Activated naive CD8-positive, alpha-beta T cell treated with anti-CD3 and anti-CD28 coated beads for 36 hours (primary cell): ENCODE measurements at regions not wholly inside any gene's neighbourhood (a gene's known extent, or its start where the extent isn't known, plus 50 kb on each side); places are given as distances from the start of the nearest gene placed in this dataset.
A peak's percentile ranks its signal among the peaks of the same experiment; 100 is the strongest.

Experiments used
- DNase-seq: peaks from one replicate; pipeline ENCODE4 v3.0.0; 2021
- H3K27ac Mint-ChIP-seq: one replicate; pipeline ENCODE4 v1.8.0; 2022; ENCODE audit warnings: mild to moderate bottlenecking, moderate library complexity, mixed read lengths
- H3K27me3 Mint-ChIP-seq: one replicate; pipeline ENCODE4 v1.8.0; 2022; ENCODE audit warnings: mild to moderate bottlenecking, mixed read lengths
- H3K36me3 Mint-ChIP-seq: one replicate; pipeline ENCODE4 v1.8.0; 2021; ENCODE audit warnings: mild to moderate bottlenecking, mixed read lengths
- H3K4me1 Mint-ChIP-seq: one replicate; pipeline ENCODE4 v1.8.0; 2021; ENCODE audit warnings: mixed read lengths
- H3K4me3 Mint-ChIP-seq: one replicate; pipeline ENCODE4 v1.8.0; 2022; ENCODE audit warnings: mild to moderate bottlenecking, moderate library complexity, mixed read lengths
- H3K9me3 Mint-ChIP-seq: one replicate; pipeline ENCODE4 v1.8.0; 2022; ENCODE audit warnings: mixed read lengths

- H3K4me3 Mint-ChIP-seq, result no peak overlapping the region
- H3K27me3 Mint-ChIP-seq, result peaks cover 40% of the 10 kb centered on the region
- DNase-seq, result peak; percentile 61
- no peak overlapping the region for H3K27ac Mint-ChIP-seq
- H3K9me3 Mint-ChIP-seq, result peaks cover 1% of the 10 kb centered on the region
- H3K36me3 Mint-ChIP-seq, result no peaks in the 10 kb centered on the region
- peaks cover 6% of the 10 kb centered on the region for H3K4me1 Mint-ChIP-seq
Observed at GRCh38 chr9:93827545-93828330, 127.4 kb downstream of the BARX1 start.

- Mint-ChIP-seq H3K4me1 (peaks cover 6% of the 10 kb centered on the region), H3K36me3 (no peaks in the 10 kb centered on the region), H3K27me3 (peaks cover 35% of the 10 kb centered on the region), H3K4me3 (no peak overlapping the region), H3K9me3 (no peaks in the 10 kb centered on the region), H3K27ac (no peak overlapping the region)
- DNase-seq, result no peak
Observed at GRCh38 chr9:93826905-93827544, 128.1 kb downstream of the BARX1 start.

- H3K4me3 Mint-ChIP-seq, result no peak overlapping the region
- no peaks in the 10 kb centered on the region for H3K9me3 Mint-ChIP-seq
- DNase-seq, result peak; percentile 55
Observed at GRCh38 chr9:93826209-93826608, 128.9 kb downstream of the BARX1 start.

GRCh38 chr9:93825348-93826115, 129.6 kb downstream of the BARX1 start:
- Mint-ChIP-seq H3K36me3 (no peaks in the 10 kb centered on the region), H3K4me1 (peaks cover 6% of the 10 kb centered on the region), H3K4me3 (no peak overlapping the region), H3K27me3 (peaks cover 35% of the 10 kb centered on the region), H3K9me3 (no peaks in the 10 kb centered on the region), H3K27ac (no peak overlapping the region)
- no peak for DNase-seq

More at GRCh38 chr9:93826209-93826608, 128.9 kb downstream of the BARX1 start:
- Mint-ChIP-seq H3K27me3 (peaks cover 35% of the 10 kb centered on the region), H3K4me1 (peaks cover 6% of the 10 kb centered on the region), H3K27ac (no peak overlapping the region), H3K36me3 (no peaks in the 10 kb centered on the region)

GRCh38 chr9:93824386-93825294, 130.5 kb downstream of the BARX1 start:
- Mint-ChIP-seq H3K9me3 (no peaks in the 10 kb centered on the region), H3K4me3 (no peak overlapping the region), H3K27ac (no peak overlapping the region), H3K36me3 (no peaks in the 10 kb centered on the region), H3K27me3 (peaks cover 42% of the 10 kb centered on the region), H3K4me1 (peaks cover 6% of the 10 kb centered on the region)
- no peak for DNase-seq

- peaks cover 6% of the 10 kb centered on the region for H3K4me1 Mint-ChIP-seq
- no peak overlapping the region for H3K27ac Mint-ChIP-seq
- H3K4me3 Mint-ChIP-seq, result no peak overlapping the region
- no peaks in the 10 kb centered on the region for H3K9me3 Mint-ChIP-seq
- no peaks in the 10 kb centered on the region for H3K36me3 Mint-ChIP-seq
- no peak for DNase-seq
- H3K27me3 Mint-ChIP-seq, result peaks cover 33% of the 10 kb centered on the region
Observed at GRCh38 chr9:93823245-93824072, 131.7 kb downstream of the BARX1 start.

- Mint-ChIP-seq H3K27ac (no peak overlapping the region), H3K9me3 (no peaks in the 10 kb centered on the region), H3K4me1 (peaks cover 6% of the 10 kb centered on the region), H3K4me3 (no peak overlapping the region), H3K27me3 (peaks cover 39% of the 10 kb centered on the region), H3K36me3 (no peaks in the 10 kb centered on the region)
- DNase-seq, result no peak
Observed at GRCh38 chr9:93822229-93822628, 132.9 kb downstream of the BARX1 start.

GRCh38 chr9:93821307-93821703, 133.8 kb downstream of the BARX1 start:
- no peak for DNase-seq
- Mint-ChIP-seq H3K4me1 (peaks cover 1% of the 10 kb centered on the region), H3K4me3 (no peak overlapping the region), H3K27me3 (peaks cover 39% of the 10 kb centered on the region), H3K9me3 (no peaks in the 10 kb centered on the region), H3K27ac (no peak overlapping the region), H3K36me3 (no peaks in the 10 kb centered on the region)

GRCh38 chr9:93820667-93821306, 134.4 kb downstream of the BARX1 start:
- H3K4me1 Mint-ChIP-seq, result no peaks in the 10 kb centered on the region
- no peak overlapping the region for H3K4me3 Mint-ChIP-seq
- H3K36me3 Mint-ChIP-seq, result no peaks in the 10 kb centered on the region
- peaks cover 37% of the 10 kb centered on the region for H3K27me3 Mint-ChIP-seq
- H3K9me3 Mint-ChIP-seq, result no peaks in the 10 kb centered on the region
- no peak for DNase-seq
- H3K27ac Mint-ChIP-seq, result no peak overlapping the region

- Mint-ChIP-seq H3K27me3 (peaks cover 46% of the 10 kb centered on the region), H3K9me3 (no peaks in the 10 kb centered on the region), H3K27ac (no peak overlapping the region), H3K4me1 (no peaks in the 10 kb centered on the region), H3K4me3 (no peak overlapping the region), H3K36me3 (no peaks in the 10 kb centered on the region)
- DNase-seq, result no peak
Observed at GRCh38 chr9:93819905-93820304, 135.2 kb downstream of the BARX1 start.

- DNase-seq, result no peak
- Mint-ChIP-seq H3K4me3 (no peak overlapping the region), H3K27me3 (peaks cover 50% of the 10 kb centered on the region), H3K9me3 (no peaks in the 10 kb centered on the region), H3K36me3 (no peaks in the 10 kb centered on the region), H3K27ac (no peak overlapping the region), H3K4me1 (no peaks in the 10 kb centered on the region)
Observed at GRCh38 chr9:93818827-93819472, 136.2 kb downstream of the BARX1 start.

- Mint-ChIP-seq H3K27ac (no peak overlapping the region), H3K4me3 (no peak overlapping the region), H3K9me3 (no peaks in the 10 kb centered on the region), H3K4me1 (no peaks in the 10 kb centered on the region), H3K27me3 (peaks cover 54% of the 10 kb centered on the region), H3K36me3 (no peaks in the 10 kb centered on the region)
- DNase-seq, result no peak
Observed at GRCh38 chr9:93818237-93818636, 136.9 kb downstream of the BARX1 start.

- Mint-ChIP-seq H3K27me3 (peaks cover 53% of the 10 kb centered on the region), H3K4me3 (no peak overlapping the region), H3K9me3 (no peaks in the 10 kb centered on the region), H3K4me1 (no peaks in the 10 kb centered on the region), H3K36me3 (no peaks in the 10 kb centered on the region), H3K27ac (no peak overlapping the region)
- DNase-seq, result no peak
Observed at GRCh38 chr9:93815677-93816076, 139.5 kb downstream of the BARX1 start.
